ENCODE measurements at regions not wholly inside any gene's neighbourhood (a gene's known extent, or its start where the extent isn't known, plus 50 kb on each side); places are given as distances from the start of the nearest gene placed in this dataset.

DNA sequence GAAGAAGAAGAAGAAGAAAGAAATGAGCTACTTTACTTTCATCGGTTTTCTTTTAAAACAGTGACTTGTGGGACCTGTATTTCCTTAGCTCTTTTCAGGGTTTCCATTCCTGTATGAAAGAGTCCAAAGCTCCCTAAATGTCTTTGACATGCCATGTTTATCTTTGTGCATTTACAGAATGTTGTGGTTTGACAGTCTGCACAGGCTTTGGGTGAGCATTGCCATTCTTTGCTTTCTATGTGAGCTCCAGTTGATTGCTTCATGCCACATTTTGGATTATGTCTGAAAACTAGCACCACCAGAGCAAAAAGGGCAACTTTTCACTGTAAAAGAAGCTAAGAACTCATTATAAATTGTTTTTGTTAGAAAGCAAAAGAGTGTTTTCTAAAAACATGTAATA is 733.4 kb downstream of the TLE4 start:
- H3K27ac ChIP-seq (ENCODE audit: insufficient read depth, low read depth, low read length) = no peak overlapping the region
- ChIA-PET POLR2A (no interaction called here), CTCF (interaction anchor here (1.4 kb wide), 1 partner anchor 11 kb away, joined by 3 read pairs; no protein-coding TSS in a partner anchor)
- H3K4me1 ChIP-seq (ENCODE audit: control insufficient read depth, extremely low read depth, insufficient read depth, low read length) = no peaks in the 10 kb centered on the region
- no peaks in the 10 kb centered on the region for H4K20me1 ChIP-seq (replicated peaks; ENCODE audit: control insufficient read depth, extremely low read depth, insufficient read depth, low read length)
- H3K79me2 ChIP-seq (ENCODE audit: control insufficient read depth, insufficient read depth, low read length) = no peaks in the 10 kb centered on the region
- no peaks in the 10 kb centered on the region for H3K27me3 ChIP-seq (ENCODE audit: control insufficient read depth in 2 of 2, insufficient read depth in 2 of 2, low read length in 2 of 2)
- no peak for DNase-seq (ENCODE audit: low read depth, low spot score)
- TF ChIP-seq, protein P1, sequence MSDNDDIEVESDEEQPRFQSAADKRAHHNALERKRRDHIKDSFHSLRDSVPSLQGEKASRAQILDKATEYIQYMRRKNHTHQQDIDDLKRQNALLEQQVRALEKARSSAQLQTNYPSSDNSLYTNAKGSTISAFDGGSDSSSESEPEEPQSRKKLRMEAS (IDR thresholded peaks at IDR 0.05; ENCODE audit: insufficient read depth, insufficient read length) = no peak
- no peak for TF ChIP-seq GATA2 (IDR thresholded peaks at IDR 0.05; ENCODE audit: insufficient read depth, insufficient read length, low read depth, low read length)
- TF ChIP-seq EZH2 (IDR thresholded peaks at IDR 0.05; ENCODE audit: borderline replicate concordance, low read depth, low read length, severe bottlenecking) = no peak
- no peak for TF ChIP-seq MYC (IDR thresholded peaks at IDR 0.05; ENCODE audit: low read depth, low read length)
- no peak for TF ChIP-seq JUN (IDR thresholded peaks at IDR 0.05; ENCODE audit: borderline replicate concordance, insufficient read depth, insufficient read length, low read depth)
- no peak for TF ChIP-seq POLR2AphosphoS5 (IDR thresholded peaks at IDR 0.05; ENCODE audit: insufficient read depth, low read depth, low read length)
- no peak for TF ChIP-seq FOS (IDR thresholded peaks at IDR 0.05; ENCODE audit: borderline replicate concordance, insufficient read depth, low read length)
- TF ChIP-seq, protein P2, sequence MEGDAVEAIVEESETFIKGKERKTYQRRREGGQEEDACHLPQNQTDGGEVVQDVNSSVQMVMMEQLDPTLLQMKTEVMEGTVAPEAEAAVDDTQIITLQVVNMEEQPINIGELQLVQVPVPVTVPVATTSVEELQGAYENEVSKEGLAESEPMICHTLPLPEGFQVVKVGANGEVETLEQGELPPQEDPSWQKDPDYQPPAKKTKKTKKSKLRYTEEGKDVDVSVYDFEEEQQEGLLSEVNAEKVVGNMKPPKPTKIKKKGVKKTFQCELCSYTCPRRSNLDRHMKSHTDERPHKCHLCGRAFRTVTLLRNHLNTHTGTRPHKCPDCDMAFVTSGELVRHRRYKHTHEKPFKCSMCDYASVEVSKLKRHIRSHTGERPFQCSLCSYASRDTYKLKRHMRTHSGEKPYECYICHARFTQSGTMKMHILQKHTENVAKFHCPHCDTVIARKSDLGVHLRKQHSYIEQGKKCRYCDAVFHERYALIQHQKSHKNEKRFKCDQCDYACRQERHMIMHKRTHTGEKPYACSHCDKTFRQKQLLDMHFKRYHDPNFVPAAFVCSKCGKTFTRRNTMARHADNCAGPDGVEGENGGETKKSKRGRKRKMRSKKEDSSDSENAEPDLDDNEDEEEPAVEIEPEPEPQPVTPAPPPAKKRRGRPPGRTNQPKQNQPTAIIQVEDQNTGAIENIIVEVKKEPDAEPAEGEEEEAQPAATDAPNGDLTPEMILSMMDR (IDR thresholded peaks at IDR 0.05; ENCODE audit: extremely low read depth in 1 of 2, insufficient read depth in 1 of 2, low read depth in 1 of 2, low read length in 2 of 2) = no peak
- TF ChIP-seq POLR2A (IDR thresholded peaks at IDR 0.05; ENCODE audit: low read depth, low read length) = no peak
- dilution Hi-C loops (cut with MboI; ENCODE audit: extremely low pct_ligation_motif_present, low sequenced_read_pairs) = no loop called here
- no peak overlapping the region for H2AFZ ChIP-seq (ENCODE audit: low read depth, low read length)
- H3K4me3 ChIP-seq (replicated peaks in 1 of 3; ENCODE audit: insufficient read depth in 1 of 3, low read depth in 1 of 3, low read length in 3 of 3) = no peak overlapping the region
- no peaks in the 10 kb centered on the region for H3K9me1 ChIP-seq (replicated peaks; ENCODE audit: control insufficient read depth, extremely low read depth, insufficient read depth, low read length)
- FAIRE-seq = no peak
- BruUV-seq (replicated peaks) = no TSS peak
- no peaks in the 10 kb centered on the region for H3K9me3 ChIP-seq (replicated peaks; ENCODE audit: control insufficient read depth, insufficient read depth, low read length)
- intact Hi-C loops (cut with micrococcal nuclease) = no loop called here
- no peak overlapping the region for H3K9ac ChIP-seq (replicated peaks; ENCODE audit: extremely low read depth, insufficient read depth, low read length)
- H3K36me3 ChIP-seq (ENCODE audit: control insufficient read depth in 2 of 2, extremely low read depth in 1 of 2, insufficient read depth in 2 of 2, low read length in 2 of 2) = no peaks in the 10 kb centered on the region
- H3K4me2 ChIP-seq (ENCODE audit: insufficient read depth, low read length) = no peak overlapping the region
